WTC11 (cell line): ENCODE measurements at regions not wholly inside any gene's neighbourhood (a gene's known extent, or its start where the extent isn't known, plus 50 kb on each side); places are given as distances from the start of the nearest gene placed in this dataset.

ENCODE experiments used
- CREM ChIP-seq: sonication (generic); formaldehyde crosslinking; IDR thresholded peaks from 2 replicates; pipeline ENCODE4 v1.8.1; 2022; ENCODE audit warnings: mild to moderate bottlenecking, missing genetic modification reagents, moderate library complexity
- TF ChIP-seq, protein P1 (sequence below): sonication (generic); formaldehyde crosslinking; IDR thresholded peaks from 2 replicates; pipeline ENCODE4 v1.8.0; 2023; ENCODE audit warnings: mild to moderate bottlenecking, missing genetic modification reagents

DNA sequence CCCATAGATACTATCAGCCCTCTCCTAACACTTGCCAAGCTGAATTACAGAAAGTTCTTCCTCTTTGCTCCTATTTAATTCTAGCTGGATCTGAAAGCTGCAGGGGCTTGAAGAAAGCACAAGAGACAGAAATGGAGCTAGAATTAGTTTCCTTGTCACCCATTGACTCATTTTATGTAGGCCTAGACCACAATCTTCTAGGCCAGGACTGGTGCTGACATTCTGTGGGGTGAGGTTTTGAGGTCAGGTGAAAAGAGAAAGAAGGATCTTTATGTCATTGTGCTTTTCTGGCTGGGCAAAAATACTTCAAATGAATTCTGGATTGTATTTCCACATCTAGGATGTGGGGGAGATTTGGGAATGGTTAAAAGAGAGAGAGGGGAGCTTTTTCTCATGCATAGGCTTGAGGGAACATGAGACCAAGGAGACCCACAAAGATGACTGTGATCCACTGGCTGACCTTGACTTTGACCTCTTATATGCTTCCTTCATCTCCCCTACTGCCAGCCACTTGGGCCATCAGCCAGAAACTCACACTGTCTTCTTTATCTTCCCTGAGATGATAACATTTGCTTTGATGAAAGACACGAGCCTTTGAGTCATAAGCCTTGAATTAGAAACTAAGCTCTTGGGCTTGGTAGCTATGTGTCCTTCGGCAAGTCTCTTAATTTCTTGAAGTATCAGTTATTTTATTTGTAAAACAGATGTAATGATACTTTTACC lies 274.9 kb upstream of the CADM1 start:
- TF ChIP-seq CREM (CRISPR knock-in tag) = no peak
- TF ChIP-seq, protein P1, sequence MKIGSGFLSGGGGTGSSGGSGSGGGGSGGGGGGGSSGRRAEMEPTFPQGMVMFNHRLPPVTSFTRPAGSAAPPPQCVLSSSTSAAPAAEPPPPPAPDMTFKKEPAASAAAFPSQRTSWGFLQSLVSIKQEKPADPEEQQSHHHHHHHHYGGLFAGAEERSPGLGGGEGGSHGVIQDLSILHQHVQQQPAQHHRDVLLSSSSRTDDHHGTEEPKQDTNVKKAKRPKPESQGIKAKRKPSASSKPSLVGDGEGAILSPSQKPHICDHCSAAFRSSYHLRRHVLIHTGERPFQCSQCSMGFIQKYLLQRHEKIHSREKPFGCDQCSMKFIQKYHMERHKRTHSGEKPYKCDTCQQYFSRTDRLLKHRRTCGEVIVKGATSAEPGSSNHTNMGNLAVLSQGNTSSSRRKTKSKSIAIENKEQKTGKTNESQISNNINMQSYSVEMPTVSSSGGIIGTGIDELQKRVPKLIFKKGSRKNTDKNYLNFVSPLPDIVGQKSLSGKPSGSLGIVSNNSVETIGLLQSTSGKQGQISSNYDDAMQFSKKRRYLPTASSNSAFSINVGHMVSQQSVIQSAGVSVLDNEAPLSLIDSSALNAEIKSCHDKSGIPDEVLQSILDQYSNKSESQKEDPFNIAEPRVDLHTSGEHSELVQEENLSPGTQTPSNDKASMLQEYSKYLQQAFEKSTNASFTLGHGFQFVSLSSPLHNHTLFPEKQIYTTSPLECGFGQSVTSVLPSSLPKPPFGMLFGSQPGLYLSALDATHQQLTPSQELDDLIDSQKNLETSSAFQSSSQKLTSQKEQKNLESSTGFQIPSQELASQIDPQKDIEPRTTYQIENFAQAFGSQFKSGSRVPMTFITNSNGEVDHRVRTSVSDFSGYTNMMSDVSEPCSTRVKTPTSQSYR (CRISPR knock-in tag) = no peak
